HL-60/S4 treated with retinoic acid at 250 ng/mL for 4 days and 3 days (cell line): ENCODE measurements at regions not wholly inside any gene's neighbourhood (a gene's known extent, or its start where the extent isn't known, plus 50 kb on each side); places are given as distances from the start of the nearest gene placed in this dataset.
"Not testable (repeated sequence)": the region's sequence is repeated elsewhere in the genome, so short reads cannot be mapped to it uniquely, and the experiment has no call there.

Experiments used
- in situ Hi-C: fragments of 300-500 bp; cut with MboI; formaldehyde crosslinking; loops from 2 replicates; pipeline ENCODE4 v1.7.0; 2022; ENCODE audit warnings: low sequenced_read_pairs

DNA sequence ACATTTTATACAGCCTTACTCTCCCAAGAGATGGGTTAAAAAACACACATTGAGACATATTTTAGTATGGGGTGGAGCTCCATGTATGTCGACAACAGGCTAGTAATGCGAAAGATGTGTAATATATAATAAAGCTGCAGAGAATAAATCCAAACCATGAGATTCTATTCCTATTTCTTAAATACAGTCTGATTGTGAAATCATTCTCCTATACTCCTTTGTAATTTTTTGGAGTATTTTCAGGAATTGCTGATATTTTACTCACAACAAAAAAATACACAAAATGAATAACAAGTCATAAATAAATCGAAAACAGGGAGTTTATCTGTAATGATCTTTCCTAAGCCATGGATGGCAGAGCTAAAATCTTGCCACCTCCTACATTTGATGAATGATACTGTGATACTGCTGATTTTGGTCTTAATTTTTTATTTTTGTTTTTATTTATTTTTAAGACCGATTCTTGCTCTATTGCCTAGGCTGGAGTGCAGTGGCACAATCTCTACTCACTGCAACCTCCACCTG, 173.5 kb upstream of the KLF6 start:
- in situ Hi-C loops = no loop called here

DNA sequence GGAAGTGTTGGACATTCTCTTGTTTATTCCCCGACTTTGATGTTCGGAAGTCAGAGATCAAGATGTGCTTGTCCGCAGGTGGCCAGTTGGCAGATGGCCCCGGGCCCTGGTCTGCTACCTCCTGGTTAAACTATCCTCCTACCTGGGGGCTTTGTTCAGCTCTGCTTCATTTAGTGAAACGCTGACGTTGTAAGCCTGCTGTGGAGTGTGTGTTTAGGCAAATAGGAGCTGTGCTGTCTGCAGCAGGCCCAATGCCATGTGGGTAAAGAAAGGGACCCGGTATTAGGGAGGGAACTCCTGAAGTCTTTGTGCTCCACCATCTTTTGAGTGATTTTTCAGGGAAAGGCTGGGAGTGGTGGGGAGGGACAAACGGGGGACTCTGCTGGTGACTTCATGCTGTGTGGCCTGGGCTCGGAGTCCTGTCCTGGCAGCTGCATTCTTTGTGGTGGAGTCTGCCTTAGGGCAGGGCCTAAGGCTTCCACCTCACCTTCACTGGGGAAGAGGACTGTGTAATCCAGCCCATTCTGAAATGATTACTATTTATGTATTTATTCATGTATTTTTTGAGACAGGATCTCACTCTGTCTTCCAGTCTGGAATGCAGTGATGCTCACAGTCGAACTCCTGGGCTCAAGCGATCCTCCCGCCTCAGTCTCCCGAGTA, 171.1 kb upstream of the KLF6 start:
- in situ Hi-C loops = no loop called here

DNA sequence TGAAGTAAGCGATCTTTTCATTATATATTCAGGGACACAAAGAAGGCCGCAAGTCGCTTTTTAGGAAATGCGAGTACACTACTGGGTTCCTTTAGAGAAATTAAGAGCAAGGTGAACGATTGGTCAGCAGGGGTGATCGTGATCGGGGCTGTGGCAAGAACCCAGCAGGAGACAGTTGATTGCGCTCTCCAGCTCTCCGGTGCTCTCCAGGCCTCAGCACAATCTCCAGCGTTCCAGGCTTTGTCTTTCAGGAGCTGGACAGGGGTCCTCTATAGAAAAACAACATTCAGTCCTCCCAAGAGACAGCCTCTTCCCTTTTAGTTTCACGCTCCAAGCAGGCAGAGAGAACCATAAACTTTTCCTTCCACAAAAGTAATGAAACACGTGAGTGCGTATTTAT, 170.5 kb upstream of the KLF6 start:
- in situ Hi-C loops = no loop called here

GRCh38 chr10:3954615-3955014, 169.6 kb upstream of the KLF6 start:
- in situ Hi-C loops = no loop called here

GRCh38 chr10:3954007-3954406, 169.0 kb upstream of the KLF6 start:
- in situ Hi-C loops = not testable (repeated sequence)

- in situ Hi-C loops = no loop called here
Observed at GRCh38 chr10:3951993-3952392, 167.0 kb upstream of the KLF6 start.

DNA sequence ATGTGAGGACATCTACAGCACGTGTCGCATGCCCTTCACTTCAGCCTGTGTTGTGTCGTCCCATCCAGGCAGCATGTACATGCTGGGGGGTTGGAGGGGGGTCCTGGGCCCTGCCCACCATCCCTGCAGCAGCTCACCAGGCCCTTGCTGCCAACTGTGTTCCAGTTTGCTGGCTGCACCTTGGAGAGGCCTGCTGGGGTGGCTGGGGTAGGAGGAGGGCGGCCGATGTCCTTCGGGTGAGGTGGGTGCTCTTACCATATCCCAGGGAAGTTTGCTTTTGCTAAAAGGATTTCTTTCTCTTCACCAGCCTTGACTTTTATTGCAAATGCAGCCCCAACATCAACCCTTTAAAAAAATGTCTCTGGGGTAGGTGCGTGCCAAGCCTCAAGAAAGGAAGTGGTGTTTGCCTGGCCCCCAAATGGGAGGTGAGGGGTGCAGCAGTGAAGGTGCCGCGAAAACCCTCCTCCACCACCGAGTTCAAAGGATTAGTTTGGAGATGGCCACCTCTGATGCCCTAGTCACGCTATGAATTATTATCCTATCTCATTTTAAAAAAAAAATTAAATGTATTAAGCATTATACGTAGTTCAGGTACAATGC, 165.8 kb upstream of the KLF6 start:
- in situ Hi-C loops = no loop called here

- in situ Hi-C loops = no loop called here
Observed at GRCh38 chr10:3949711-3950110, 164.7 kb upstream of the KLF6 start.

DNA sequence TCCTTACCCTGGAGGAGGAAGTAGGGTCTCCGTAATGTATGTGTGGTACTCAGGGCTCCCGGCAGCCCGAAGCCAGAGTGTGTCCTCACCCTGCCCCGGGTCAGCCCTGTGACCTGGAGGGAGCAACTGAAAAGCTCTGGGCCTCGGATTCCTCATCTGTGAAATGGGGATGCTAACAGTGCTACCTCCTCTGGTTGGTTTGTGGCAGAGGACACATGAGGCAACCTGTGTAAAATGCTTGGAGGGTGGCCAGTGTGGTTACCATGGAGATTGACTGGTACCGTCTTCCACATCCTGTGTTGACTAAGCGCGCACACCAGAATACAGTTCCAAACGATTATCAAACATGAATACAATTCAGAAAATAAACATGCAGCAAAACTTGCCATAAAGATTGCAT, 163.8 kb upstream of the KLF6 start:
- in situ Hi-C loops = no loop called here

- in situ Hi-C loops = no loop called here
Observed at GRCh38 chr10:3946234-3947229, 161.5 kb upstream of the KLF6 start.

GRCh38 chr10:3945026-3945425, 160.0 kb upstream of the KLF6 start:
- in situ Hi-C loops = no loop called here

DNA sequence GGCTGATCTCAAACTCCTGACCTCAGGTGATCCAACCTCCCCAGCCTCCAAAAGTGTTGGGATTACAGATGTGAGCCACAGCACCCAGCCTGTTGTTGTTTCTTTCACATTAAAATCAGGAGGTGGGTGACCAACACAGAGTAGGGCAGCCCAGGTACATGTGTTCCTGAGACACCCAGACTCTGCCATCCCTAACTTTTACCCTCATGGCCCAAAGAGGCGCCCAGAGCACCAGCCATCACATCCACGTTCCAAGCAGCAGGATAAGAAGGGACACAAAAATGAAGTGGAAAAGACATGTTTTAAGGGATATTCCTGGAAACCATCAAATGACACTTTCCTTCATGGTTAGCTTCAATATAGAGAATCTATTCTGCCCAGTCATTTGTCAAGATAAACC, 159.6 kb upstream of the KLF6 start:
- in situ Hi-C loops = no loop called here

GRCh38 chr10:3943695-3944257, 158.8 kb upstream of the KLF6 start:
- in situ Hi-C loops = no loop called here

GRCh38 chr10:3942937-3943489, 158.0 kb upstream of the KLF6 start:
- in situ Hi-C loops = no loop called here

- in situ Hi-C loops = no loop called here
Observed at GRCh38 chr10:3941676-3942075, 156.7 kb upstream of the KLF6 start.

- in situ Hi-C loops = no loop called here
Observed at GRCh38 chr10:3936422-3937040, 151.5 kb upstream of the KLF6 start.

GRCh38 chr10:3935933-3936359, 150.9 kb upstream of the KLF6 start:
- in situ Hi-C loops = no loop called here

DNA sequence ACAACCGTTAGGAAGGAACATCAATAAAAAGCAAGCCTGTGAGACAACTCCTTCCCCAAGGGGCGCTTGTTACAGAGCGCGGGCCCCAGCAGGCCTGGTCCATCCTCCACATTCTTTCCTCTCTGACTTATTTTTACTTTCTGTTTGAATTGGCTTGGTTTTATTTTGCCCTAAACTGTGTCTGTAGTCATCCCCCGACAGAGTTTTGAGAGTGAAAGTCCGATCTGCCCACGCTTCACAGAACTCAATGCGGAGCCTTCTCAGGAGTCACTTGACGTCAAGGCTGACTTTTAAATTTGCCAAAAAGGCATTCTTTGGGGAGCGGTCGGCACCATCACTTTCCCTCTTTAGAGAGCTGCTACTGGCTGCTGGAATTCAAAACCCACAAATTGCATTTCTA, 150.1 kb upstream of the KLF6 start:
- in situ Hi-C loops = no loop called here

DNA sequence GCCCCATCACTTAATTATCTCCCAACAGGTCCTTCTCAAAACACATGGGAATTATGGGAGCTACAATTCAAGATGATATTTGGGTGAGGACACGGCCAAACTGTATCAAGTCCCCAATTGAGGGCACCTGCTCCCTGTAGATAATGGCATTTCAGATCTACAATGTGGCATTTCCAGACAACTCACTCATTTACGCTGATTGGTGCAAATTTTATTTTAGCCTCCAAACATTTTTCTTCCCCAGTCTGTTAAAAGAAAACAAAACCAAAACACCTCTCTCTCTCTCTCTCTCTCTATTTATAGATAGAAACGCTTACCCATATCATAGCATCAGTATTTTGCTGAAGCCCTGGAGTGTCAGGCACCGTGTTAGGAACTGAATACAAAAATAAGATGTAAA, 148.7 kb upstream of the KLF6 start:
- in situ Hi-C loops = no loop called here

GRCh38 chr10:3932597-3933375, 147.8 kb upstream of the KLF6 start:
- in situ Hi-C loops = no loop called here
